Thymus (tissue), 11 donors: ENCODE measurements at regions not wholly inside any gene's neighbourhood (a gene's known extent, or its start where the extent isn't known, plus 50 kb on each side); places are given as distances from the start of the nearest gene placed in this dataset.
"Not testable (repeated sequence)": the region's sequence is repeated elsewhere in the genome, so short reads cannot be mapped to it uniquely, and the experiment has no call there.

ENCODE experiments used
- DNase-seq, 9 donors: peaks; one replicate each; pipeline ENCODE4 v3.0.0-alpha.2; 2013; ENCODE audit warnings: low spot score in 9 of 9, low read depth in 6 of 9, missing footprints in 1 of 9
- H3K27ac ChIP-seq, 2 donors: one replicate each; pipeline ENCODE4 v1.5.1; 2013; ENCODE audit warnings: control low read depth in 1 of 2, low read depth in 1 of 2, low read length in 1 of 2, mild to moderate bottlenecking in 1 of 2, moderate library complexity in 1 of 2
- H3K27me3 ChIP-seq, 2 donors: one replicate each; pipeline ENCODE4 v1.5.1; 2013; ENCODE audit warnings: low read length in 1 of 2; ENCODE audit not compliant: control insufficient read depth in 2 of 2, insufficient read depth in 1 of 2
- H3K36me3 ChIP-seq, 2 donors: one replicate each; pipeline ENCODE4 v1.5.1; 2013; ENCODE audit warnings: low read length in 1 of 2, mild to moderate bottlenecking in 1 of 2, moderate library complexity in 1 of 2; ENCODE audit not compliant: control insufficient read depth in 2 of 2, insufficient read depth in 2 of 2
- H3K4me1 ChIP-seq, 2 donors: one replicate each; pipeline ENCODE4 v1.5.1; 2013; ENCODE audit warnings: low read length in 2 of 2; ENCODE audit not compliant: control insufficient read depth in 2 of 2, insufficient read depth in 2 of 2
- H3K4me3 ChIP-seq, 2 donors: one replicate each; pipeline ENCODE4 v1.5.1; 2013; ENCODE audit warnings: low read length in 2 of 2, control low read depth in 1 of 2, mild to moderate bottlenecking in 1 of 2
- H3K9me3 ChIP-seq, 2 donors: one replicate each; pipeline ENCODE4 v1.5.1; 2013; ENCODE audit warnings: low read length in 1 of 2, mild to moderate bottlenecking in 1 of 2; ENCODE audit not compliant: control insufficient read depth in 2 of 2, insufficient read depth in 1 of 2
- WGBS: extraction: QIAGEN DNeasy Blood & Tissue Kit; methylation state at CpG from one replicate; pipeline ENCODE4 v1.1.7; 2013; 5-methylcytosine and 5-hydroxymethylcytosine counted together
- donor health status: healthy.

- Histone ChIP-seq H3K4me3 (no peak overlapping the region), H3K36me3 (no peaks in the 10 kb centered on the region), H3K4me1 (no peaks in the 10 kb centered on the region), H3K27me3 (no peaks in the 10 kb centered on the region), H3K27ac (no peak overlapping the region), H3K9me3 (no peaks in the 10 kb centered on the region)
- no peak for DNase-seq
Measured at GRCh38 chr16:13697568-13697967, 222.4 kb upstream of the ERCC4 start.

GRCh38 chr16:13702614-13703013, 217.3 kb upstream of the ERCC4 start:
- H3K27ac ChIP-seq: no peak overlapping the region
- 86% methylated on average over 4 of the region's 4 CpGs for WGBS
- H3K36me3 ChIP-seq: no peaks in the 10 kb centered on the region
- no peak for DNase-seq
- no peaks in the 10 kb centered on the region for H3K9me3 ChIP-seq
- H3K4me3 ChIP-seq: no peak overlapping the region
- H3K4me1 ChIP-seq: no peaks in the 10 kb centered on the region
- H3K27me3 ChIP-seq: no peaks in the 10 kb centered on the region

GRCh38 chr16:13708347-13709120, 211.4 kb upstream of the ERCC4 start:
- Histone ChIP-seq H3K4me1 (no peaks in the 10 kb centered on the region), H3K36me3 (no peaks in the 10 kb centered on the region), H3K27me3 (no peaks in the 10 kb centered on the region), H3K4me3 (no peak overlapping the region), H3K27ac (no peak overlapping the region), H3K9me3 (no peaks in the 10 kb centered on the region)
- no peak for DNase-seq
- 37% methylated on average over 3 of the region's 3 CpGs for WGBS

GRCh38 chr16:13718748-13719147, 201.2 kb upstream of the ERCC4 start:
- no peak for DNase-seq
- Histone ChIP-seq H3K27me3 (no peaks in the 10 kb centered on the region), H3K4me1 (no peaks in the 10 kb centered on the region), H3K9me3 (no peaks in the 10 kb centered on the region), H3K36me3 (no peaks in the 10 kb centered on the region), H3K27ac (no peak overlapping the region), H3K4me3 (no peak overlapping the region)
- WGBS: 75% methylated on average over 7 of the region's 7 CpGs

- Histone ChIP-seq H3K27me3 (no peaks in the 10 kb centered on the region), H3K9me3 (no peaks in the 10 kb centered on the region), H3K4me1 (no peaks in the 10 kb centered on the region), H3K27ac (no peak overlapping the region), H3K36me3 (no peaks in the 10 kb centered on the region), H3K4me3 (no peak overlapping the region)
- no peak for DNase-seq
- WGBS: 56% methylated on average over 3 of the region's 3 CpGs
Measured at GRCh38 chr16:13727943-13728342, 192.0 kb upstream of the ERCC4 start.

- H3K9me3 ChIP-seq: no peaks in the 10 kb centered on the region
- no peaks in the 10 kb centered on the region for H3K27me3 ChIP-seq
- H3K4me3 ChIP-seq: no peak overlapping the region
- DNase-seq: no peak
- no peaks in the 10 kb centered on the region for H3K4me1 ChIP-seq
- H3K27ac ChIP-seq: no peak overlapping the region
- no peaks in the 10 kb centered on the region for H3K36me3 ChIP-seq
- 69% methylated on average over 3 of the region's 3 CpGs for WGBS
Measured at GRCh38 chr16:13733561-13733960, 186.4 kb upstream of the ERCC4 start.

GRCh38 chr16:13739621-13740373, 180.2 kb upstream of the ERCC4 start:
- not testable (repeated sequence) for H3K27ac ChIP-seq, H3K36me3 ChIP-seq, DNase-seq, H3K9me3 ChIP-seq, H3K4me3 ChIP-seq, H3K4me1 ChIP-seq, H3K27me3 ChIP-seq
- 88% methylated on average over 14 of the region's 14 CpGs for WGBS

- no peaks in the 10 kb centered on the region for H3K36me3 ChIP-seq
- DNase-seq: no peak
- no peaks in the 10 kb centered on the region for H3K4me1 ChIP-seq
- H3K4me3 ChIP-seq: no peak overlapping the region
- no peaks in the 10 kb centered on the region for H3K9me3 ChIP-seq
- no peak overlapping the region for H3K27ac ChIP-seq
- no peaks in the 10 kb centered on the region for H3K27me3 ChIP-seq
Measured at GRCh38 chr16:13742928-13743327, 177.0 kb upstream of the ERCC4 start.

- Histone ChIP-seq H3K36me3 (no peaks in the 10 kb centered on the region), H3K4me1 (no peaks in the 10 kb centered on the region), H3K27ac (no peak overlapping the region), H3K4me3 (no peak overlapping the region), H3K9me3 (no peaks in the 10 kb centered on the region), H3K27me3 (no peaks in the 10 kb centered on the region)
- no peak for DNase-seq
- WGBS: 55% methylated on average over 1 of the region's 1 CpG
Measured at GRCh38 chr16:13743571-13743970, 176.4 kb upstream of the ERCC4 start.
